OCI-LY3 (cell line): ENCODE measurements at regions not wholly inside any gene's neighbourhood (a gene's known extent, or its start where the extent isn't known, plus 50 kb on each side); places are given as distances from the start of the nearest gene placed in this dataset.

Source experiments
- H2AFZ ChIP-seq: fragments of 200-600, 300-600 bp; shearing (Covaris generic); 2 replicates; pipeline ENCODE4 v1.6.0; 2014; ENCODE audit warnings: antibody characterized with exemption, low read depth, low read length
- H3K27ac ChIP-seq: fragments of 200-600, 300-600 bp; sonication (generic); 2 replicates; pipeline ENCODE4 v1.5.1; 2014; ENCODE audit warnings: mild to moderate bottlenecking, low read length, moderate library complexity, mixed read lengths
- H3K27me3 ChIP-seq: fragments of 200-600, 300-600 bp; sonication (generic); 2 replicates; pipeline ENCODE4 v1.6.1; 2014; ENCODE audit warnings: low read depth, low read length, mixed read lengths
- H3K36me3 ChIP-seq: fragments of 200-600, 300-600 bp; sonication (generic); replicated peaks from 2 replicates; pipeline ENCODE3; 2014; ENCODE audit warnings: low read depth, low read length, mixed read lengths
- H3K4me1 ChIP-seq: fragments of 300-600, 200-600 bp; sonication (generic); 2 replicates; pipeline ENCODE4 v1.6.1; 2014; ENCODE audit warnings: low read length, mixed read lengths
- H3K4me2 ChIP-seq: fragments of 200-600, 300-600 bp; sonication (generic); 2 replicates; pipeline ENCODE4 v1.6.1; 2014; ENCODE audit warnings: low read length, mixed read lengths
- H3K4me3 ChIP-seq: fragments of 300-600, 200-600 bp; sonication (generic); 2 replicates; pipeline ENCODE4 v1.5.1; 2014; ENCODE audit warnings: antibody characterized with exemption, mild to moderate bottlenecking, low read length, moderate library complexity
- H3K79me2 ChIP-seq: fragments of 300-600, 200-600 bp; shearing (Covaris generic); 2 replicates; pipeline ENCODE4 v1.6.1; 2014; ENCODE audit warnings: mild to moderate bottlenecking, low read length, mixed read lengths
- H3K9ac ChIP-seq: fragments of 300-600, 200-600 bp; shearing (Covaris generic); 2 replicates; pipeline ENCODE4 v1.6.0; 2014; ENCODE audit warnings: mild to moderate bottlenecking, low read length, moderate library complexity
- H3K9me3 ChIP-seq: fragments of 200-600, 300-600 bp; shearing (Covaris generic); 2 replicates; pipeline ENCODE4 v1.6.1; 2014; ENCODE audit warnings: low read length, mixed read lengths; ENCODE audit not compliant: insufficient read depth
- H4K20me1 ChIP-seq: fragments of 200-600, 300-600 bp; sonication (generic); 2 replicates; pipeline ENCODE4 v1.6.1; 2016; ENCODE audit warnings: low read length, mixed read lengths; ENCODE audit not compliant: insufficient read depth
- EZH2phosphoT487 ChIP-seq: fragments of 200-600 bp; shearing (Covaris generic); IDR thresholded peaks from 2 replicates; pipeline ENCODE4 v1.6.1; 2018; ENCODE audit warnings: antibody characterized with exemption, mixed run types, low read depth
- TF ChIP-seq, protein P1 (sequence below): fragments of 200-600, 300-600 bp; sonication (generic); IDR thresholded peaks from 2 replicates; pipeline ENCODE4 v1.5.1; 2014; ENCODE audit warnings: antibody characterized with exemption, low read length, low read depth

DNA sequence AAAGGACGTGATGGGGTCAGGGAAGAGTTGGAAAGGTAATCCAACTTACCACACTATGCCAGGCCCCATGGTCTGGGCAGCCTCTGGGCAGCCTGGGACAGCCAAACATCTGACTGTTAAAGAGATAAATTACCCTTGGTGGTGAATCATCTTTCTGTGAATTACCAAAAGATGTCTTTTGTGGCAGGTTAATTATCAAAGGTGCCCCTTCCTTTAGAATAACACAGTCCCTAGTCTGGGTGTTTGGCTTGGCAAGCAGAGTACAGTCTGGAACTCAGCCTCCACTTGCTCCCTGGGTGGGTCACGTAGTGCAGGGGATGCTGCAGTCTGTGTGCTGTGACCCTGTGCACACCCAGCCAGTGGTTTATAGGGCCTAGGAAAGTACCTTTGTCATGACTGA lies 113.1 kb downstream of the ZNF621 start:
- H3K27me3 ChIP-seq: no peaks in the 10 kb centered on the region
- H3K79me2 ChIP-seq: no peaks in the 10 kb centered on the region
- H3K4me1 ChIP-seq: no peaks in the 10 kb centered on the region
- H3K4me3 ChIP-seq: no peak overlapping the region
- H2AFZ ChIP-seq: no peak overlapping the region
- no peak overlapping the region for H3K27ac ChIP-seq
- H3K9ac ChIP-seq: no peak overlapping the region
- H3K4me2 ChIP-seq: no peak overlapping the region
- TF ChIP-seq, protein P1, sequence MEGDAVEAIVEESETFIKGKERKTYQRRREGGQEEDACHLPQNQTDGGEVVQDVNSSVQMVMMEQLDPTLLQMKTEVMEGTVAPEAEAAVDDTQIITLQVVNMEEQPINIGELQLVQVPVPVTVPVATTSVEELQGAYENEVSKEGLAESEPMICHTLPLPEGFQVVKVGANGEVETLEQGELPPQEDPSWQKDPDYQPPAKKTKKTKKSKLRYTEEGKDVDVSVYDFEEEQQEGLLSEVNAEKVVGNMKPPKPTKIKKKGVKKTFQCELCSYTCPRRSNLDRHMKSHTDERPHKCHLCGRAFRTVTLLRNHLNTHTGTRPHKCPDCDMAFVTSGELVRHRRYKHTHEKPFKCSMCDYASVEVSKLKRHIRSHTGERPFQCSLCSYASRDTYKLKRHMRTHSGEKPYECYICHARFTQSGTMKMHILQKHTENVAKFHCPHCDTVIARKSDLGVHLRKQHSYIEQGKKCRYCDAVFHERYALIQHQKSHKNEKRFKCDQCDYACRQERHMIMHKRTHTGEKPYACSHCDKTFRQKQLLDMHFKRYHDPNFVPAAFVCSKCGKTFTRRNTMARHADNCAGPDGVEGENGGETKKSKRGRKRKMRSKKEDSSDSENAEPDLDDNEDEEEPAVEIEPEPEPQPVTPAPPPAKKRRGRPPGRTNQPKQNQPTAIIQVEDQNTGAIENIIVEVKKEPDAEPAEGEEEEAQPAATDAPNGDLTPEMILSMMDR: no peak
- no peak for TF ChIP-seq EZH2phosphoT487
- no peaks in the 10 kb centered on the region for H3K9me3 ChIP-seq
- no peaks in the 10 kb centered on the region for H3K36me3 ChIP-seq
- no peaks in the 10 kb centered on the region for H4K20me1 ChIP-seq

DNA sequence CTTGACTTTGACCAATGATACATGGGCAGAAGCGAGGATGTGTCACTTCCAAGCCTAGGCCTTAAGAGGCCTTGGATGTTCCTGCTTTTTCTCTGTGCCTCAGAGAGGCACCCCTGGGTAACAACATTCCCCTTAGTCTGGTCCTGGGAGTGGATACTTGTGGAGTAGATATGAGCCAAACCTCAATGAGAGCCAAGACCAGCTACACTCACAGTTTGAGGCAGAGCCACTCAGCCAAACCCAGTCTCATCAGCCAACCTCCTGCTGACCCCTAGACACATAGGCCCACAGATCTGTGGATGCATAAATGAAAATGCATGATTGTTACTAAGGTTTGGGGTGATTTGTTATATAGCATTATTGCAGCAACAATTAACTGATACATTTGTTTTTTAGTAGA lies 114.2 kb downstream of the ZNF621 start:
- no peaks in the 10 kb centered on the region for H3K27me3 ChIP-seq
- H3K27ac ChIP-seq: no peak overlapping the region
- H3K9ac ChIP-seq: no peak overlapping the region
- no peaks in the 10 kb centered on the region for H3K9me3 ChIP-seq
- TF ChIP-seq, protein P1: no peak
- no peak for TF ChIP-seq EZH2phosphoT487
- H2AFZ ChIP-seq: no peak overlapping the region
- H3K4me3 ChIP-seq: no peak overlapping the region
- no peaks in the 10 kb centered on the region for H3K79me2 ChIP-seq
- H3K36me3 ChIP-seq: no peaks in the 10 kb centered on the region
- H3K4me1 ChIP-seq: no peaks in the 10 kb centered on the region
- H4K20me1 ChIP-seq: no peaks in the 10 kb centered on the region
- no peak overlapping the region for H3K4me2 ChIP-seq

DNA sequence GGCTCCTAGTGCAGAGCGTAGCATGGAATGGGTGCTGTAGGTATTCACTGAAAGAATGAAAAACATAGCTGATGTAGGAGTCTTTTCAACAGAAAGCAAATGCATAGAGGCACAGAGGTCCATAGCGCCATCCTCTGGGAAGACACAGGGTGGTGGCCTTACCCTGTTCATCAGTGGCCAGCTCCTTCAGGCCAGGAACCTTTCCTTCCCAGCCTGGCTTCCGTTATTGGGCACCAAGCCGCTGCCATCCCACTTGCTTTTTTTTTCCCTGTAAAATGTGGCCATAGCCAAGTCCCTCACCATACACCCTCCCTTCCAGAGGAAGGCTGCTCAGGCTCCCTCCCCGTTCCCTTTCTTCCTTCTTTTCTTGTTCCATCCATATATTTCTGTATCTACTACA lies 118.1 kb downstream of the ZNF621 start:
- TF ChIP-seq EZH2phosphoT487: no peak
- TF ChIP-seq, protein P1: no peak

DNA sequence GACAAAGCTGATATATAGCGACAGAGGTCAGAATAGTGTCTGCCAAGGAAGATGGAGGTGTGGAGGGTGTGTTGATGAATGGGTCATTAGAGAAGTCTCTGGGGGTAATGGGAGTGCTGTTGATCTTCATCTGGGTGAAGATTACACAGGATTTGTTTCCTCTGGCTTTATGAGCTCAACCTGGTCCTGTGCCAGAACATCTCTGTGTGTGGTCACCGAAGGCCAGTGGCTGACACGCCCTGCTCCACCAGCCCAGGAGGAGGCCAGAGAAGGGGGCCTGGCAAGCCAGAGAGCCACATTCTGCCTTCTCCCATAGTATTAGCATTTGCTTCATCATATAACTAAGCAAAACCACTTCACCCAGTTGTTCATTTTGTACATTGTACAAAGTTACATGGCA lies 121.1 kb downstream of the ZNF621 start:
- Histone ChIP-seq H3K79me2 (no peaks in the 10 kb centered on the region), H2AFZ (no peak overlapping the region), H3K4me3 (no peak overlapping the region), H3K4me1 (no peaks in the 10 kb centered on the region), H4K20me1 (no peaks in the 10 kb centered on the region), H3K36me3 (no peaks in the 10 kb centered on the region), H3K9me3 (no peaks in the 10 kb centered on the region), H3K4me2 (no peak overlapping the region), H3K27me3 (no peaks in the 10 kb centered on the region), H3K9ac (no peak overlapping the region), H3K27ac (no peak overlapping the region)
- TF ChIP-seq, protein P1: no peak
- TF ChIP-seq EZH2phosphoT487: no peak

More for the DNA sequence above, 118.1 kb downstream of the ZNF621 start:
- Histone ChIP-seq H3K36me3 (no peaks in the 10 kb centered on the region), H3K4me1 (no peaks in the 10 kb centered on the region), H3K27ac (no peak overlapping the region), H3K27me3 (no peaks in the 10 kb centered on the region), H3K79me2 (no peaks in the 10 kb centered on the region), H3K9ac (no peak overlapping the region), H4K20me1 (no peaks in the 10 kb centered on the region), H2AFZ (no peak overlapping the region), H3K9me3 (no peaks in the 10 kb centered on the region), H3K4me2 (no peak overlapping the region), H3K4me3 (no peak overlapping the region)
